Fibroblast of skin of right biceps (primary cell): ENCODE measurements at regions not wholly inside any gene's neighbourhood (a gene's known extent, or its start where the extent isn't known, plus 50 kb on each side); places are given as distances from the start of the nearest gene placed in this dataset.
A peak's percentile ranks its signal among the peaks of the same experiment; 100 is the strongest.
"Not testable (repeated sequence)": the region's sequence is repeated elsewhere in the genome, so short reads cannot be mapped to it uniquely, and the experiment has no call there.

Experiments
- DNase-seq: peaks from one replicate; pipeline ENCODE4 v3.0.0-alpha.2; 2013

DNA sequence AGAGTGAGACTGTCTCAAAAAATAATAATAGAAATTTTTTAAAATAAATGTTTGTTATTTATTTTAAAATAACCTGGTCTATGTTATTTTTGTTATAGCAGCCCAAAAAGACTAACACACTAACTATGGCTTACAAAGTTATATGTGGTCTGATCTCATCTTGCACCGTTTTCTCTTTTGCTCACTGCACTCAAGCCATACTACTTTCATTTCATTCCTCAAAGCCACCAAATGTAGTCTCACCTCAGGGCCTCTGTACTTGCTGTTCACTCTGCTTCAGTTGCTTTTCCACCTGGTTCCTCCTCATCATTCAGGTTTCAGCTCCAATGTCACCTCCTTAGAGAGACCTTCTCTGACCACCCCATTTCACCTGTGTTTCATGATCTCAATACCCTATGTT, 55.2 kb upstream of the MDM1 start:
- no peak for DNase-seq

DNA sequence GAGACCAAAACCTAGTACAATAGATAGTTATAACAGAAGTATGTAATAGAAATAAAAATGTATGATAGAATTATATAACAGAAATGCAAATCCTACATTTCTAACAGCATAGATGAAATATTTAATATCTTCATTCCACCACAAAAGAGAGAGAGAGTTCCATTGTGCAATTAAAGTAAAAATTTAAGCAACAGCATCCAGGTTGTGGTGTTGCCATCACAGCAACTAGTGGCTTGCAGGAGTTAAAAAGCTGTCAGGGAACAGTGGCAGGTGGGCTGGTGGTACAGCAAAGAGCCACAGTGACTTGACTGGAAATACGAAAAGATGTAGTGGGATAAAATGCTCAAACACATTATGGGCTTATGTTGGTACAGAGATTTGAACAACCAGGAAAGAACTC, 57.1 kb upstream of the MDM1 start:
- DNase-seq, result no peak

DNA sequence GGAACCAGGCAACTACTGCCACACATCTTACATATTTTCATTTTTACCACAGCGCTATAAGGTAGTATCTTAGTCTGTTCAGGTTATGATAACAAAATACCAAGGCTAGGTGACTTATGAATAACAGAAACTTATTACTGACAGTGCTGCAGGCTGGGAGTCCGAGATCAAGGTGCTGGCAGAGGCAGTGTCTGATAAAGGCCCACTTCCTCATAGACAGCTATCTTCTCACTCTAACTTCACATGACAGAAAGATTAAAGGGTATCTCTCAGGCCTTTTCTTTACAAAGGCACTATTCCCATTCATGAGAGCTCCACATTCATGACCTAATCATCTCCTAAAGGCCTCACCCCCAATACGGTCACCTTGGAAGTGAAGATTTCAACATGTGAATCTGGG, 59.8 kb upstream of the MDM1 start:
- DNase-seq, result no peak

DNA sequence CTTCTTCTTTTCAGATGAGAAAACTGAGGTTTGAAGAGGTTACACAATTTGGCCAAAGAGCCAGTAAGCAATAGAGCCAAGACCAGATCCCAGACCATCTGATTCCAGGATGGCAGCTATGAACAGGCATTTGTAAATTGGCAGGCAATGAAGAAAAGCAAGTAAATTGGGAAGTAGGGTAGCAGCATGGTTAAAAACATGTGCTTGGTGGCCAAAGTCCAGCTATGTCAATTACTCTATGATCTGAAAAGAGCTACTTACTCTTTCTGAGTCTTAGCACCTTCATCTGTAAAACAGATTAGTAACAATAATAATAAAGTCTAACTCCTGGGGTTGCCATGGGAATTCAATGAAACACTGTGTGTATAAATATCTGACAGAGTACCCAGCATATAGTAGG, 60.2 kb upstream of the MDM1 start:
- DNase-seq, result no peak

DNA sequence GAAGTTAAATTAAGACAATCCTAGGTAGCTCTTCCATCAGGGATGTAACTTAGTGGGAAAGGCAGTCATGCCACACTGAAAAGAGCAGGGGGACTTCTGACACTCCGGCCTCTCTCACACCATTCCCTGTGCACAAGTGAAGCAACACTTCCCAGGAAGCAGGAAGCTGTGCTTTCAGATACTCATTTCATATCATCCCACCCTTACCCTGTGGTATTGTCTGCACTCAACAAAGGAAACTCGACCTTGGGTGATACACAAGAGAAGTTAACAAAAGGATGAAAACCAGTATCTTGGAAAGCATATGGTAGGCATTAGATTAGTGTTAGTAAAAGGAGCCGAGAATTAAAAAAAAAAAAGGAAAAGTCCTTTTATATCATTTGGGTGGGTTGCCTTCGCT, 61.3 kb upstream of the MDM1 start:
- no peak for DNase-seq

DNA sequence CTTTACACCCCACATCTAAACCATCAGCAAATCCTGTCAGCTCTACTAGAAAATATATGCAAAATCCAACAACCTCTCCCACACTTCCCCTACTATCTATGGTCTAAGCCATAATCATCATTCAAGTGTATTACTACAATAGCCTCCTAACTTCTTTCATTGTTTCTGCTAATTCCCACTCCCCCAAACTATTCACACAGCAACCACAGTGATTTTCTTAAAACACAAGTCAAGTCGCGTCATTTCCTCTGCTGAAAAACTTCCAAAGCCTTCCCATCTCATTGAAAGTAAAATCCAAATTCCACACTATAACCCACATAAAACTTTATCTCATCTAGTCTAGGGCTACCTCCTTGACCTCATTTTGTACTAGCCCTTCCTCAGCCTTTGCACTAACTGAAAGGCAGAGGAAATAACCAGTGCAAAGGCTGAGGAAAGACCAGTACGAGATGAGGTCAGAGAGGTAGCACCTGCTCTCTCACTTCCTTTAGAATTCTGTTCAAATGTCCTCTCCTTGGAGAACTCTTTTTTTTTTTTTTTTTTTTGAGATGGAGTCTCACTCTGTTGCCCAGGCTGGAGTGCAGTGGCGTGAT, 65.5 kb upstream of the MDM1 start:
- DNase-seq, result no peak

DNA sequence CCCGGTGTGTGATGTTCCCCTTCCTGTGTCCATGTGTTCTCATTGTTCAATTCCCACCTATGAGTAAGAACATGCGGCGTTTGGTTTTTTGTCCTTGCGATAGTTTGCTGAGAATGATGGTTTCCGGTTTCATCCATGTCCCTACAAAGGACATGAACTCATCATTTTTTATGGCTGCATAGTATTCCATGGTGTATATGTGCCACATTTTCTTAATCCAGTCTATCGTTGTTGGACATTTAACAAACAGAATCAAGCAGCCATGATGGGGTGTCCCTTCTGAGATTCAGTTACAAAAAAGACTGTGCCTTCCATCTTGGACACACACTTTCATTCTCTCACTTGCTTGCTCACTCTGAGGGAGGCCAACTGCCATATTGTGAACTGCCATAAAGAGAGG, 66.5 kb upstream of the MDM1 start:
- DNase-seq, result not testable (repeated sequence)

DNA sequence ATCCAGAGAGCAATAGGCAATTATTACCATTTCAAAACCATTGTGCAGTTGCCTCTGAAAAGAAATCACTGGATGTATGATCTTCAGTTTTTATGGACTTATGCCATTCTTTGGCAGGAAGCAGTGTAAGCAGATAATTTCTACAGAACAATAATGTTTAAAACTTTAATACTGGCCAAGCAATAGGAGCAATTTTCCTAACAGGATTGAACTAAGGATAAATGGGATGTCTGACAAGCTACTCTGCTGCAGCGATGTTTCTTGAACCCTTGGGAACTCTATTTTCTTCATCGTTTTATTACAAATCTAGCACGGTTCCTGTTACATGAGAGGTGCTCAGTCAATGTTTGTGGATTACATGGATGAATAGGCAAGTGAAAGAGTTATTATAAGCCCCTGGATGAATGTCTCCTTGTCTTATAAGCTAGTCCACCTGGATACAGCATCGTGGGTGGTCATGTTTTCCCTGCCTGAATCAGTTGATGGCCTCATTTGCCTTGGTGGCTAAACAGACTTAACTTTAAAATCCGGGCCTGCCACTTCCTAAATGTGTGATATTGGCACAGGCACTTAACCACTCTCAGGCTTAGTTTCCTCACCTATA, 68.2 kb upstream of the MDM1 start:
- no peak for DNase-seq

DNA sequence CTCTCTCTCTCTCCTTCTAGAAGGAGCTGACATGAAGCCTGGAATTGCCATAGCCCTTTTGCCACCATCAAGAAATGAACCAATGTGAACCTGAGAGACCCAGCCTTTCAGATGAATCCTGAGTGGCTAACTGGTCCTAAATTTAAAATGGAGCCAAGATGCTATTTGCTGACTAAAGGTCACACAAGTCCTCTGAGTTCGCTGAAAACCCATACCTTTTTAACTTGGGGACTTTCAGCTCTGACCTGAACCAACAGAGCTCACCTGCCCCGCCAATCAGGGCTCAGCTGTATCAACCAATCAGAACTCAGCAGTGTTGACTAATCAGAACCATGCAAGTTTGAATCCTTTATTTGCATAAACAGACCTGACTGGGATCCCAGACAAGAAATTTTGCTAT, 70.3 kb upstream of the MDM1 start:
- no peak for DNase-seq

DNA sequence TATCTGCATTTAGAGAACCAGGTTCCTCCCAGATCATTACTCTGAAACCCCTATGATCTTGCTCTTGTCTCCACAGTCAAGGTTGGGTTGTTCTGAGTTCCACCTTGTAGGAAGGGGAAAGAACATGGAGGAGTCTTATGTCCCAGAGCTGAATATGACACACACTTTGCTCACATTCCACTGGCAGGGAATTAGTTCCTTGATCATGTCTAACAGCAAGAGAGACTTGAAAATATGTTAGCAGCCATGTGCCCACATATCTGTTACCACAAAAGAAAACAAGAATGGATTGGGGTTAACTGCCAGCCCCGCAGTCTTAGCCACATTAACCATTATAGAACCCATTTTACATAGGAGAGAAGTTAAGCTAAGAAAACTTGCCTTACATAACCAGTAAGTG, 71.1 kb upstream of the MDM1 start:
- peak; percentile 43 for DNase-seq

DNA sequence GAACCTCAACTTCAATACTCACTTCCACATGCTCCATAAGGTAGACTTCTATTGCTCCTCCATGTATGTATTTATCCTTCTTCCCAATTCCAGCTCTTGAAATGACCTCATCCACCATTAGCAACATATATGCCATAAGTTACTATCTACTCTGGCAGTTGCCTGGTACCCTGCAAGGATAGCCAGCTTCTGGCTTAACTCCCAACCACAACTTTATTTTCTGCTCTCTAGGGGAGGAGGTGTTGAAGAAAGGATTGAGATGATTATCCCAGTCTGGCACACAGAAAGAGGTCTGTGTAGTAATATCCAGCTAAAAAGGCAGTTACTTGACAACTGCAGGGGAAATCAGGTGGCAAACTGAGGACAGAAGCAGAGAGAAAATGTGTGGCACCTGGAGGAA, 71.5 kb upstream of the MDM1 start:
- peak; percentile 41 for DNase-seq

DNA sequence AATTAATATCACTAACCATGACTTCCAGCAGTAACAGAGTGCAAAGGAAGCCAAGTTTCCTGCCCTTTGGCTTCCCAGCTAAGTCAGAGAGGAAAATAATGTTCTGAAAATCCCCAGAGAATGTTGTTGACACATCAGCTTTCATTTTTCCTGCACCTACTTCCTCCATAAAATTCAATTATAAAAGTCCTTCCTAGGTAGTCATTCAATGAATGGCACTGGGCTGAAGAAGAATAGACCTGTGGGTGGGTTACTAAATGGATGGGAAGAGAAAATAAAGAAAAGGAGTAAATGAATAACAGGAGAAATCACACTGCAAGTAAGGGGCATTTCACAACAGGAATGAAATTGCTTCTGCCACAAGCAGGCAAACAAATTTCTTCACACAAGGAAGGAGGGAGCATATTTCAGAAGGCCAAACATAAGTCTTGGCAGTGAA, 73.2 kb upstream of the MDM1 start:
- no peak for DNase-seq

DNA sequence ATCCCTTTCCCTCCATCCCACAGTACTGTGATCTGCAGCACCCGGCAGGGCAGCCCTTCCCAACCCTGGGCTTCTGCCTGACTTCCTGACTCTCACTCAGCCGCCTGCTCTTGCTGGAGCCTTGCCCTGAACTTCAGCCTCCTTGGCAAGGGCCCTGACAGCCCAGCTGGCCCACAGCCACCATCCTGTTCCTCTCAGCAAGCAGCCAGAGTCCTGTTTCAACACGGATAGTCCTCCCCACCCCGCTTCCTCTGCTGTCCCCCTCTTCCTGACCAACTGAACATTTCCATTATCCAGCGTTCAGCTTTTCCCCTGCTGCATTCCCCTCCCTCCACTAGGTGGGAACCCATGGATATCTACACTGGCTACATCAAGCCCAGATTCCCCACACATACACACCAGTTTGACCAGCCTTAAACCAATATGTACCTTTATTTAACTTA, 74.0 kb upstream of the MDM1 start:
- peak; percentile 88 for DNase-seq

DNA sequence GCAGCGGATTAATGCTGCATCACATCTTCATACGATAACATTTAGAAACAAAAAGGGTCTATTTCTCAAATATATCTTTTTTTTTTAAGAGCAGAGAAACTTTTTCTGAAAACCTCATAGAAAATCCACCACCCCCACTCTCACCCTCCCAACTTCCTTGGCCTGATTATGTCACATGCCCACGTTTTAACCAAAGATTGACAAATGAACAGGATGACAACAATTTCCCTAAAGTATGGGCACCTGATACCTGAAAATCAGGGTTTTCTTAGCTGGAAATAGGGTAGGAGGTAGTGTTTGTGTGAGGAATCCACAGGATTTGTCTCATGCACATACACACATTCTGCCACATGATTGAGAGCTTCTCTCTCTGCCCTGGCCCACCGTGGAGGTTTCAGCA, 74.7 kb upstream of the MDM1 start:
- no peak for DNase-seq

DNA sequence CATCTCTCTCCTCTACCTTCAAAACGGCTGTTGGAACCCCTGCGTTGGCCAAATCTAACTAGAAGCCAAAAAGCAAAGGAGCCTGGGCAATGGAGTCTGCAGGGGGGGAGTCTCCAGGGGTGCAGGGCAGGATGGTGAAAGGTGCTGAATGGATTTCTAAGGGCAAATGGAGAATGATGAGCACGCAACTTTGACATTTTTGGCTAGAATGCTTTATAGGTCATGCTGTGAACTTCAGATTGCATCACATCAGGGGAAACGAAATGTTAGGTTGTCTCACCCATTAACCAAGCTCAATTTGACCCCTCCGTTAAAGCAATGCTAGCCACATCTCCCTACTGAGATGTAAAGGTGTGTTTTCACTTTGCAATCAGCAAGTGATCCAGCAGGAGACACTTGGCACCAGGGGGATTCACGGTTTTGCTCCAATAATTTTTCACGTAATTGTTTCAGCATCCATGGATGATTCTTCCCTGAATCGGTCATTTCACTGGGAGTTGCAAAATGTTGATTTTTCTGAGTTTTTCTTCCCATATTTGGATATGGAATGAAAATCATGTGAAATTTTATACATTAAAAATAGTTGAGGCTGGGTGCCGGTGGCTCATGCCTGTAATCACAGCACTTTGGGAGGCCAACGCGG, 78.0 kb upstream of the MDM1 start:
- DNase-seq, result no peak

DNA sequence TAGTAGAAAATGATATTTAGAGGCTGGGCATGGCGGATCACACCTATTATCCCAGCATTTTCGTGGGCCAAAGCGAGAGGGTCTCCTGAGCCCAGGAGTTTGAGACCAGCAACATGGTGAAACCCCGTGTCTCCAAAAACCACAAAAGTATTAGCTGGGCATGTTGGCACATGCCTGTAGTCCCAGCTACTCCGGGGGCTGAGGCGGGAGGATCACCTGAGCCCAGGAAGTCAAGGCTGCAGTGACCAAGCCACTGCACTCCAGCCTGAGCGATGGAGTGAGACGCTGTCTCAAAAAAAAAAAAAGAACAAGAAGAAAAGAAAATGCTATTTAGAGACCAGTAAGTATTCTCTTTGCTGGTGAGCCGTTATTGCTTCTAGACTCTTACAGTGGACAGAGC, 79.2 kb upstream of the MDM1 start:
- no peak for DNase-seq

DNA sequence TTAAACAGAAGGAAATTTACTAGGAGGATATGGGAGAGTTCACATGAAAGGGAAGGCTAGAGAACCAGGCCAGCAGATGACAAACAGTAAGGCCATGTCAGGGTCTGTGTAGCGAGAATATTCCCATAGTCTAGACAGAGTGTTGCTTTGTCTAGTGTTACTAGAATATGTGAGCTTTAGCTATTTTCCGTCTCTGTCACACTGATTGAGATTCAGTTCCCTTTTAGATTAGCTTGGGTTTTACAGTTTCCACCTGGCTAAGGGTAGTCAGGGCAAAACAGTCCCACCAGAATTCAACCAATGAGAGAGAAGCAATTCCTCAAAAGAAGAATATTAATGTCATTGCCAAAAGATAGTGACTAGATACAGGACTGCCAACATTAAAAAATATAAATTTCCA, 82.8 kb upstream of the MDM1 start:
- no peak for DNase-seq

DNA sequence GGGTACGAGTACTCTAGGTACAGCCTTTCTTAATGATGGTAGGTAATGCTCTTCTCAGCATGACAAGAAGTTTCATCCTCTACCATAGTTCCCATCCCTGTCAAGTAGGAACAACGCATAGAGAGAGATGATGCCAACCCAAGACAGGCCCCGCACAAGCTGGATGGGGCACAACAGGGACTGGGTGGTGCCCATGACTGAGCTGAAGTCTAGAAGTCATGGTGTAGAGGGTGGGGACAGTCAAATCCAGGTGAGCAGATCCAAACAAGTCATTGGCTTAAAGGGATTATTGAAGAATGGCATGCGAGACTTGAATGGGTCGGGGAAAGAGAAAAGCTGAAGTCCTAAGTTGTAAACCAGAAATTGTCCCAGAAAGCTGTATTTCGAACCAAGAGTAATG, 84.2 kb upstream of the MDM1 start:
- no peak for DNase-seq

DNA sequence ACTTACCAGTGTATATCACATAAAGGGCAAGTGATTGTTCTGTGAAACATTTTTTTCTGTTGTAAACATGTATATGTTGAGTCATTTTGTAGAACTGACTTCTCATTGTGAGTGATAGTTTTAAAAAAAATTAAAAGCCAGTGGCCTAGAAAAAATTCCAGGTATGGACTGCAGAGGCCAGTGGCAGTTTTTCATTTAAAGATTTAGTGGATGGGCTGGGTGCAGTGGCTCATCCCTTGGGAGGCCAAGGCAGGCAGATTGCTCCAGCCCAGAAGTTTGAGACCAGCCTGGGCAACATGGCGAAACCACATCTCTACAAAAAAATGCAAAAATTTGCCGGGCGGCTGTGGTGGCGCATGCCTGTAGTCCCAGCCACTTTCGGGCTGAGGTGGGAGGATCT, 84.7 kb upstream of the MDM1 start:
- DNase-seq, result peak; percentile 70

DNA sequence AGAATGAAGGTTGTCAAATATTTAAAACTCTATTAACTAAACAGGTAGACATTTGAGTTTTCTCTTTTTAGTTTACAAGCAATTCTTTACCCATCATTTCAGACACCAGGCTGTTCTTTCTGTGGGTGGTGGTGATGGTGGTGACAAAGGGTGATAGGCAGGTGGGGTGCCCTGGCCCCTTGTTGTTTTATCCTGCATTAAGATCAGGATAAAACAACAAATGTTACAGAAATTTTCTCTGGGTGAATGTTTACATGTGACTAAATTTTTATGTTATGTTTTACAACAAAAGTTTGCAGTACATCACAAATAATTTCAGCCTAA, 85.9 kb upstream of the MDM1 start:
- DNase-seq, result no peak

DNA sequence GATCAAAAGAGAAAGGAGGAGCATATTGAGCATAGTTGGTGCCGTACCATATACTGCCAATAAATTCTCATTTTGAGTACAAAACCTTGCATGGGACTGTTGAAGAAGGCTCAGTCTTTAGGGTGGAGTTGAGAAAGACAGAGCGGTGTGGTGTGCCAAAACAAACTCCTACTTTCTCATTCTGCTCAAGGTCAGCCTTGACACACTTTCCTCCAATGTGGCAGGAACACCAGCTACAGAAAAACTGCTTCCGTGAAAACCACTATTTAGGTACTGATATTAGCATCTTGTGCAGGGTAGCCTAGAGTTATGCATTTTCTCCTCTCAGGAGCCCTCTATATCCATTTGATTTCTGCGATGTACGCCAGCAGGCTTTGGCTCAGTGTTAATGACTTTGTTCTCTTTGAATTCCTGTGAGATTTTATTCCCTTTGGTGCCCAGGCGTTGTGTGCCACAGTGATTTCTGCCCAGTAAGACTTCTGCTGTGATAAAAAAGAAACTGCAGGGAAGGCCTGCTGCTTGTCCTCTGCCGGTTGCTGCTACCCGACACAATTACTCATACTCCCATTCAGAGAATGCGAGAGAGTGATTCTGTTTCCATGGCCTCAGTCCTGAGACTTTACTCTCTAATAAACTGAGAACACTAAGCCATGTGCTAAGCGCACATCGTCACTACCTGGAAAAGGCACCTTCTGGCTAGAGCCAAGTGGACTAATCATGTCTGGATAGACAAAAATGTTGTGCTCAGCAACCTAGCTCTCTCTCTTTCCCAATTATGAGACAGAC, 88.3 kb upstream of the MDM1 start:
- DNase-seq, result peak; percentile 34

DNA sequence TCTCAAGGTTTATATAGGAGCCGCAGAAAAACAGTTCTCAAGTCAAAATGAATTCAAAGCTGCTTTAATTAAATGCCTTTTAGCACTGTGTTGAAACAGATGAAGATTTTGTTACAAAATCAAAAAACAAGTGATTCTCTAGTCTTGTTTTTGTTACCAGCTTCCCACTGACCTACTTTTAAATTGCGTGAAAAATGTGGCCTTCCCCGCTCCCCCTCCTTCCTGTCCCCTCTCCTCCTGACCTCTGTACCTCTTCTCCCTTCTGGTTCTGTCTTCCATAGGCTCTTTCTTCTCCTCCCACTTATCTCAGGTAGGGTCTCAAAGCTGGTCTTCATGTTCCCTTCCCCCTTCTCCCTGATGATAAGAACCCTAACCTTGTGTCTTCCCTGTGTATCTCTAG, 90.0 kb upstream of the MDM1 start:
- DNase-seq, result no peak

DNA sequence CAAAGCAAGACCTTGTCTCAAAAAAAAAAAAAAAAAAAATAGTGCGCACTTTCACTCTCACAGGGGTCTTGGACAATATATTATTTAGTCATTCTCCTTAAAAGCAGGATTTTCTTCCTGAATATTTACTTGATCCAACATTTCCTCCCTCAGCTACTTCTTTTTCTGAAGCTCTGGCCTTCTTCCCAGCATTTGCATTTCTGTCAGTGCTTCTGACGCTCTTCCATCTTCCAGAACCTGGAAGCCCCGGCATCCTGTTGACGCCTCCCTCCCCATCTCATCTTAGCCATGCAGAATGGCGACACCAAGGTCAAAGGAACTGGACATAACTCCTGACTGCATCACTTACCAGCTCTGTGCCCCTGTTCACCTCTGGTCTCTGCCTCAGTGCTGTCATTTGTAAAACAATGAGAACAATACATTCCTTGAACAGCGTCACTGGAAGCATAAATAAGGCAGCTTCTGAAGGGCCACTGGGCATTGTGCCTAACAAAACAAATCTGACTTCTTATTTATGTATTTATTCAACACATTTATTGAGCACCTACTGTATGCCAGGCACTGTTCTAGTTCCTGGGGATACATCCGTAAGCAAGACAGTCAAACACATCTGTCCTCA, 90.9 kb upstream of the MDM1 start:
- peak; percentile 18 for DNase-seq

DNA sequence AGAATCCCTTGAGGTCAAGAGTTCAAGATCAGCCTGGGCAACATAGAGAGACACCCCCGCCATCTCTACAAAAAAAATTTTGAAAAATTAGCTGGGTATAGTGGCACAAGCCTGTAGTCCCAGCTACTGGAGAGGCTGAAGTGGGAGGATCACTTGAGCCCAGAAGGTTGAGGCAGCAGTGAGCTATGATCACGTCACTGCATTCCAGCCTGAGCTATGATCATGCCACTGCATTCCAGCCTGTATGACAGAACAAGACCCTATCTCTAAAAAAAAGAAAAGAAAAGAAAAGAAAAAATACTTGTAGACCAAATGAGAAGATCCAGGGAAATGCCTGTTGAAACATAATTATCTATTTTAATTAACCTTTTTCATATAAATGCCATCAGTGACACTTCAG, 93.8 kb upstream of the MDM1 start:
- peak; percentile 93 for DNase-seq
